ENCODE measurements at regions not wholly inside any gene's neighbourhood (a gene's known extent, or its start where the extent isn't known, plus 50 kb on each side); places are given as distances from the start of the nearest gene placed in this dataset.

- Histone ChIP-seq H3K9me3 (peaks cover 0 to 4% of the 10 kb centered on the region in 2 donors), H3K27me3 (no peaks in the 10 kb centered on the region), H3K36me3 (no peaks in the 10 kb centered on the region), H3K4me1 (no peaks in the 10 kb centered on the region), H3K4me3 (no peak overlapping the region), H3K27ac (no peak overlapping the region)
- TF ChIP-seq POLR2A (IDR thresholded peaks at IDR 0.05) (no peak), CTCF (IDR thresholded peaks at IDR 0.05) (no peak), POLR2AphosphoS5 (IDR thresholded peaks at IDR 0.05) (no peak)
- DNase-seq (ENCODE audit: low spot score in 2 of 2) = no peak
- intact Hi-C loops (cut with DNase I; ENCODE audit: low total_unique reads) = no loop called here
Measured at GRCh38 chr16:7158481-7158880, 174.2 kb upstream of the RBFOX1 start.

- no peak overlapping the region for H3K27ac ChIP-seq
- no peaks in the 10 kb centered on the region for H3K27me3 ChIP-seq
- H3K9me3 ChIP-seq = peaks cover 0 to 5% of the 10 kb centered on the region in 2 donors
- no peak overlapping the region for H3K4me3 ChIP-seq
- no peaks in the 10 kb centered on the region for H3K4me1 ChIP-seq
- H3K36me3 ChIP-seq = no peaks in the 10 kb centered on the region
- TF ChIP-seq POLR2A (IDR thresholded peaks at IDR 0.05) (no peak), POLR2AphosphoS5 (IDR thresholded peaks at IDR 0.05) (no peak), CTCF (IDR thresholded peaks at IDR 0.05) (no peak)
- DNase-seq (ENCODE audit: low spot score in 2 of 2) = no peak
- intact Hi-C loops (cut with DNase I; ENCODE audit: low total_unique reads) = no loop called here
Measured at GRCh38 chr16:7150230-7150629, 182.4 kb upstream of the RBFOX1 start.

GRCh38 chr16:7148606-7149005 is 184.0 kb upstream of the RBFOX1 start:
- no peak overlapping the region for H3K4me3 ChIP-seq
- H3K27ac ChIP-seq = no peak overlapping the region
- TF ChIP-seq CTCF (IDR thresholded peaks at IDR 0.05) (no peak), POLR2AphosphoS5 (IDR thresholded peaks at IDR 0.05) (no peak), POLR2A (IDR thresholded peaks at IDR 0.05) (no peak)
- peaks cover 0 to 5% of the 10 kb centered on the region in 2 donors for H3K9me3 ChIP-seq
- no peak for DNase-seq (ENCODE audit: low spot score in 2 of 2)
- no peaks in the 10 kb centered on the region for H3K36me3 ChIP-seq
- no peaks in the 10 kb centered on the region for H3K27me3 ChIP-seq
- H3K4me1 ChIP-seq = no peaks in the 10 kb centered on the region
- intact Hi-C loops (cut with DNase I; ENCODE audit: low total_unique reads) = no loop called here

- H3K4me1 ChIP-seq = no peaks in the 10 kb centered on the region
- H3K9me3 ChIP-seq = no peaks in the 10 kb centered on the region
- TF ChIP-seq POLR2AphosphoS5 (IDR thresholded peaks at IDR 0.05) (no peak), CTCF (IDR thresholded peaks at IDR 0.05) (no peak), POLR2A (IDR thresholded peaks at IDR 0.05) (no peak)
- no peak for DNase-seq (ENCODE audit: low spot score in 2 of 2)
- H3K27ac ChIP-seq = no peak overlapping the region
- intact Hi-C loops (cut with DNase I; ENCODE audit: low total_unique reads) = no loop called here
- no peak overlapping the region for H3K4me3 ChIP-seq
- no peaks in the 10 kb centered on the region for H3K27me3 ChIP-seq
- no peaks in the 10 kb centered on the region for H3K36me3 ChIP-seq
Measured at GRCh38 chr16:7140899-7141298, 191.7 kb upstream of the RBFOX1 start.

GRCh38 chr16:7137560-7138330 is 194.9 kb upstream of the RBFOX1 start:
- Histone ChIP-seq H3K36me3 (no peaks in the 10 kb centered on the region), H3K27ac (no peak overlapping the region), H3K27me3 (no peaks in the 10 kb centered on the region), H3K9me3 (no peaks in the 10 kb centered on the region), H3K4me3 (no peak overlapping the region), H3K4me1 (no peaks in the 10 kb centered on the region)
- TF ChIP-seq POLR2A (IDR thresholded peaks at IDR 0.05) = no peak
- no peak for TF ChIP-seq POLR2AphosphoS5 (IDR thresholded peaks at IDR 0.05)
- TF ChIP-seq CTCF (IDR thresholded peaks at IDR 0.05) = no peak
- intact Hi-C loops (cut with DNase I; ENCODE audit: low total_unique reads) = no loop called here
- DNase-seq (ENCODE audit: low spot score in 2 of 2) = no peak

Data from breast epithelium (tissue), 4 donors.